GM12892 (cell line): ENCODE measurements at regions not wholly inside any gene's neighbourhood (a gene's known extent, or its start where the extent isn't known, plus 50 kb on each side); places are given as distances from the start of the nearest gene placed in this dataset.
"Not testable (repeated sequence)": the region's sequence is repeated elsewhere in the genome, so short reads cannot be mapped to it uniquely, and the experiment has no call there.

ENCODE experiments used
- POLR2AphosphoS5 ChIP-seq: IDR thresholded peaks from 2 replicates; pipeline ENCODE4 v1.6.1; 2011; ENCODE audit warnings: low read depth, low read length, control low read depth
- TAF1 ChIP-seq: IDR thresholded peaks from 2 replicates; pipeline ENCODE4 v1.6.1; 2011; ENCODE audit warnings: low read depth, mild to moderate bottlenecking, control low read depth, low read length, borderline replicate concordance

DNA sequence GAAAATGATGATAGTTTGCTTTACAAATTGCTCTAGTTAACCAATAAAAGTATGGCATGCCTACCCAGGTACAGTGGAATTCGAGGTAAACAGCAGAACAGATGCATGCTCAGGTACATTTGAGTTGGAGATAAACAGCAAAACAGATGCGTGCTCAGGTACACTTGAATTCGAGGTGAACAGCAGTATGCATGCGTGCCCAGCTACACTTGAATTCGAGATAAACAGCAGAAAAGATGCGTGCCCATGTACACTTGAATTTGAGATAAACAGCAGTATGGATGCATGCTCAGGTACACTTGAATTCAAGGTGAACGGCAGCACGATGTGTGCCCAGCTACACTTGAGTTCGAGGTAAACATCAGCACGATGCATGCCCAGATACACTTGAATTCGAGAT lies 155.2 kb upstream of the TPTE start:
- TF ChIP-seq TAF1, POLR2AphosphoS5: not testable (repeated sequence)
